ENCODE measurements at regions not wholly inside any gene's neighbourhood (a gene's known extent, or its start where the extent isn't known, plus 50 kb on each side); places are given as distances from the start of the nearest gene placed in this dataset.

- in situ Hi-C loops (cut with MboI; ENCODE audit: low sequenced_read_pairs, unreplicated experiment) = no loop called here
- TF ChIP-seq CTCF (IDR thresholded peaks at IDR 0.05; ENCODE audit: borderline replicate concordance, control extremely low read depth, extremely low read depth, insufficient read depth, missing control alignments) = no peak
- DNase-seq (ENCODE audit: low spot score) = no peak
Observed at GRCh38 chr2:108067820-108068405, 81.6 kb downstream of the SLC5A7 start.

GRCh38 chr2:108069515-108070310 lies 83.4 kb downstream of the SLC5A7 start:
- TF ChIP-seq CTCF (IDR thresholded peaks at IDR 0.05; ENCODE audit: borderline replicate concordance, control extremely low read depth, extremely low read depth, insufficient read depth, missing control alignments) = no peak
- DNase-seq (ENCODE audit: low spot score) = no peak
- in situ Hi-C loops (cut with MboI; ENCODE audit: low sequenced_read_pairs, unreplicated experiment) = no loop called here

- no peak for TF ChIP-seq CTCF (IDR thresholded peaks at IDR 0.05; ENCODE audit: borderline replicate concordance, control extremely low read depth, extremely low read depth, insufficient read depth, missing control alignments)
- no peak for DNase-seq (ENCODE audit: low spot score)
- in situ Hi-C loops (cut with MboI; ENCODE audit: low sequenced_read_pairs, unreplicated experiment) = no loop called here
Observed at GRCh38 chr2:108073415-108074072, 87.2 kb downstream of the SLC5A7 start.

- TF ChIP-seq CTCF (IDR thresholded peaks at IDR 0.05; ENCODE audit: borderline replicate concordance, control extremely low read depth, extremely low read depth, insufficient read depth, missing control alignments) = no peak
- in situ Hi-C loops (cut with MboI; ENCODE audit: low sequenced_read_pairs, unreplicated experiment) = no loop called here
Observed at GRCh38 chr2:108074150-108074549, 87.8 kb downstream of the SLC5A7 start.

GRCh38 chr2:108074946-108075345 lies 88.6 kb downstream of the SLC5A7 start:
- no peak for DNase-seq (ENCODE audit: low spot score)
- no peak for TF ChIP-seq CTCF (IDR thresholded peaks at IDR 0.05; ENCODE audit: borderline replicate concordance, control extremely low read depth, extremely low read depth, insufficient read depth, missing control alignments)
- in situ Hi-C loops (cut with MboI; ENCODE audit: low sequenced_read_pairs, unreplicated experiment) = no loop called here

More at GRCh38 chr2:108074150-108074549, 87.8 kb downstream of the SLC5A7 start:
- no peak for DNase-seq (ENCODE audit: low spot score)

- DNase-seq (ENCODE audit: low spot score) = no peak
- no peak for TF ChIP-seq CTCF (IDR thresholded peaks at IDR 0.05; ENCODE audit: borderline replicate concordance, control extremely low read depth, extremely low read depth, insufficient read depth, missing control alignments)
- in situ Hi-C loops (cut with MboI; ENCODE audit: low sequenced_read_pairs, unreplicated experiment) = no loop called here
Observed at GRCh38 chr2:108076527-108076926, 90.2 kb downstream of the SLC5A7 start.
